Lung (tissue), 11 donors: ENCODE measurements at regions not wholly inside any gene's neighbourhood (a gene's known extent, or its start where the extent isn't known, plus 50 kb on each side); places are given as distances from the start of the nearest gene placed in this dataset.

Source experiments
- ATAC-seq: fragments of 200-7000 bp; cut with Tn5 transposase; one replicate; pipeline ENCODE4 v1.9.1; 2020; ENCODE audit warnings: moderate number of reproducible peaks; ENCODE audit not compliant: insufficient read depth, low FRiP score
- DNase-seq, 3 donors: peaks; one replicate each; pipeline ENCODE4 v3.0.0-alpha.2; 2013 to 2017
- H3K27ac ChIP-seq, 2 donors: one replicate each; pipeline ENCODE4 v1.5.1; 2013; ENCODE audit warnings: mild to moderate bottlenecking in 2 of 2, moderate library complexity in 2 of 2, control low read depth in 1 of 2, inconsistent platforms in 1 of 2, low read depth in 1 of 2, low read length in 1 of 2
- H3K27me3 ChIP-seq, 3 donors: one replicate each; pipeline ENCODE4 v1.5.1; 2013; ENCODE audit warnings: low read length in 2 of 3; ENCODE audit not compliant: control insufficient read depth in 3 of 3, insufficient read depth in 3 of 3
- H3K36me3 ChIP-seq, 4 donors: one replicate each; pipeline ENCODE4 v1.5.1; 2013; ENCODE audit warnings: low read length in 4 of 4, mild to moderate bottlenecking in 1 of 4, moderate library complexity in 1 of 4; ENCODE audit not compliant: control insufficient read depth in 4 of 4, insufficient read depth in 4 of 4
- H3K4me1 ChIP-seq, 5 donors: one replicate each; pipeline ENCODE4 v1.5.1; 2013; ENCODE audit warnings: low read length in 5 of 5, mild to moderate bottlenecking in 2 of 5, moderate library complexity in 1 of 5; ENCODE audit not compliant: control insufficient read depth in 5 of 5, insufficient read depth in 5 of 5
- H3K4me3 ChIP-seq: one replicate; pipeline ENCODE4 v1.5.1; 2013; ENCODE audit warnings: mild to moderate bottlenecking, control low read depth, moderate library complexity
- H3K9ac ChIP-seq, 2 donors: one replicate each; pipeline ENCODE4 v1.5.1; 2013; ENCODE audit warnings: low read length in 2 of 2, control low read depth in 1 of 2; ENCODE audit not compliant: insufficient read depth in 1 of 2
- H3K9me3 ChIP-seq, 4 donors: one replicate each; pipeline ENCODE4 v1.5.1; 2013; ENCODE audit warnings: low read length in 3 of 4, mild to moderate bottlenecking in 1 of 4, moderate library complexity in 1 of 4; ENCODE audit not compliant: control insufficient read depth in 4 of 4, insufficient read depth in 3 of 4
- CTCF ChIP-seq: IDR thresholded peaks from 2 replicates; pipeline ENCODE4 v1.5.1; 2012; ENCODE audit warnings: mild to moderate bottlenecking; ENCODE audit errors: control extremely low read depth, extremely low read depth
- WGBS, 2 donors: extraction: QIAGEN DNeasy Blood & Tissue Kit; methylation state at CpG; one replicate each; pipeline ENCODE4 v1.1.7; 2013; 5-methylcytosine and 5-hydroxymethylcytosine counted together
- donor health status: control.
- donor health status: control.
- donor health status: Bipolar disorder and iron deficiency.
- donor health status: healthy.
- donor health status: DM: yes; HTN: yes; CAD: no.

GRCh38 chr2:47311764-47312490, 57.2 kb upstream of the EPCAM start:
- DNase-seq (no peak), ATAC-seq (no peak)
- no peak for TF ChIP-seq CTCF
- H3K4me3 ChIP-seq = no peak overlapping the region
- no peak overlapping the region for H3K27ac ChIP-seq
- no peak overlapping the region for H3K9ac ChIP-seq
- no peaks in the 10 kb centered on the region for H3K27me3 ChIP-seq
- H3K9me3 ChIP-seq = no peaks in the 10 kb centered on the region
- H3K4me1 ChIP-seq = peaks cover 3 to 22% (median 9%) of the 10 kb centered on the region in 5 donors
- WGBS, 2 donors = 93 to 97% methylated on average over 7 of the region's 7 CpGs
- no peaks in the 10 kb centered on the region for H3K36me3 ChIP-seq

GRCh38 chr2:47310801-47311560, 58.1 kb upstream of the EPCAM start:
- peaks cover 3 to 22% (median 9%) of the 10 kb centered on the region in 5 donors for H3K4me1 ChIP-seq
- 46 to 55% methylated on average over 13 of the region's 13 CpGs for WGBS, 2 donors
- H3K27me3 ChIP-seq = no peaks in the 10 kb centered on the region
- peak; percentile 29 to 42 (median 32) for DNase-seq
- no peak for ATAC-seq
- H3K27ac ChIP-seq = no peak overlapping the region
- no peaks in the 10 kb centered on the region for H3K36me3 ChIP-seq
- H3K9ac ChIP-seq = no peak overlapping the region
- H3K9me3 ChIP-seq = no peaks in the 10 kb centered on the region
- H3K4me3 ChIP-seq = no peak overlapping the region
- TF ChIP-seq CTCF = no peak

- DNase-seq = peak; percentile 26 to 68 (median 40)
- no peaks in the 10 kb centered on the region for H3K27me3 ChIP-seq
- ATAC-seq = no peak
- WGBS, 2 donors = 32 to 48% methylated on average over 9 of the region's 9 CpGs
- no peak overlapping the region for H3K9ac ChIP-seq
- H3K27ac ChIP-seq = peak overlapping the region; percentile 12 to 41
- no peak overlapping the region for H3K4me3 ChIP-seq
- H3K36me3 ChIP-seq = no peaks in the 10 kb centered on the region
- no peaks in the 10 kb centered on the region for H3K9me3 ChIP-seq
- TF ChIP-seq CTCF = no peak
- peaks cover 3 to 22% (median 9%) of the 10 kb centered on the region in 5 donors for H3K4me1 ChIP-seq
Measured at GRCh38 chr2:47309952-47310800, 58.9 kb upstream of the EPCAM start.
